Peyer's patch (tissue), 4 donors: ENCODE measurements at regions not wholly inside any gene's neighbourhood (a gene's known extent, or its start where the extent isn't known, plus 50 kb on each side); places are given as distances from the start of the nearest gene placed in this dataset.

Experiments
- DNase-seq, 3 donors: peaks; one replicate each; pipeline ENCODE4 v3.0.0-alpha.2; 2017 to 2019
- H3K27ac ChIP-seq, 4 donors: fragments of 200-600 bp; sonication (generic); one replicate each; pipeline ENCODE4 v1.5.1; 2016 to 2019
- H3K27me3 ChIP-seq, 2 donors: fragments of 200-600 bp; sonication (generic); one replicate each; pipeline ENCODE4 v1.5.1; 2019
- H3K36me3 ChIP-seq, 3 donors: fragments of 200-600 bp; sonication (generic); one replicate each; pipeline ENCODE4 v1.5.1; 2016 to 2019
- H3K4me1 ChIP-seq, 4 donors: fragments of 200-600 bp; sonication (generic); one replicate each; pipeline ENCODE4 v1.5.1; 2016 to 2019
- H3K4me3 ChIP-seq, 4 donors: fragments of 200-600 bp; sonication (generic); 1 replicate in 3 of 4; 2 replicates in 1 of 4; pipeline ENCODE4 v1.5.1; 2016 to 2019; ENCODE audit warnings: mild to moderate bottlenecking in 1 of 4
- H3K9me3 ChIP-seq, 4 donors: fragments of 200-600 bp; sonication (generic); one replicate each; pipeline ENCODE4 v1.5.1; 2016 to 2019; ENCODE audit warnings: mild to moderate bottlenecking in 1 of 4
- POLR2A ChIP-seq, 2 donors: fragments of 450-650 bp; IDR thresholded peaks; one replicate each; pipeline ENCODE4 v1.5.1; 2017; ENCODE audit warnings: antibody characterized with exemption in 2 of 2, mild to moderate bottlenecking in 2 of 2, moderate library complexity in 2 of 2
- TF ChIP-seq, protein P1 (sequence below), 6 experiments: fragments of 450-650 bp in 4 of 6; fragments of 200-600 bp in 2 of 6; sonication (generic) in 1 of 6; IDR thresholded peaks; one replicate each; pipeline ENCODE4 v1.5.1; 2017 to 2019; ENCODE audit warnings: antibody characterized with exemption in 6 of 6, mild to moderate bottlenecking in 3 of 6, moderate library complexity in 1 of 6

DNA sequence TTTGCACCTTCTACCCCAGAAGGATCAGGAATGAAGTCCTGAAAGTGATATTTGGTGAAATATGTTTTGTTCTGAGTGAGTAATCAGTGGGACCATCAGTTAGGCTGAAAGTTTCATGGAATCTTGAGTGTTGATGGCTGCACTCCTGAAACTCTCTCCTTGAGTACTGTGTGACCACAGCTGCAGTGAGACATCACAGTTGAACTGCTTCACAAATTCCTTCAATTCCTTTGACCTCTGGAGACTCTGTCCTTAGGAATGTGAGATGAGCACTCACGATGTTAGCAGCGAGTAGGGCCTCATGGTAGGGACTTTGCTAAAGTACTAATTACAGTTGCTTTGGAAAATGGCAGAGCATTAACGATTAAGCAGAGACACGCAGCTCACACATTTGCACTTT, 142.9 kb upstream of the SLC4A4 start:
- no peak for DNase-seq
- Histone ChIP-seq H3K36me3 (no peaks in the 10 kb centered on the region), H3K4me1 (peaks cover 0 to 9% (median 0%) of the 10 kb centered on the region in 4 donors), H3K4me3 (no peak overlapping the region), H3K27ac (no peak overlapping the region), H3K9me3 (no peaks in the 10 kb centered on the region), H3K27me3 (no peaks in the 10 kb centered on the region)
- TF ChIP-seq POLR2A (IDR thresholded peaks at IDR 0.05) = no peak

DNA sequence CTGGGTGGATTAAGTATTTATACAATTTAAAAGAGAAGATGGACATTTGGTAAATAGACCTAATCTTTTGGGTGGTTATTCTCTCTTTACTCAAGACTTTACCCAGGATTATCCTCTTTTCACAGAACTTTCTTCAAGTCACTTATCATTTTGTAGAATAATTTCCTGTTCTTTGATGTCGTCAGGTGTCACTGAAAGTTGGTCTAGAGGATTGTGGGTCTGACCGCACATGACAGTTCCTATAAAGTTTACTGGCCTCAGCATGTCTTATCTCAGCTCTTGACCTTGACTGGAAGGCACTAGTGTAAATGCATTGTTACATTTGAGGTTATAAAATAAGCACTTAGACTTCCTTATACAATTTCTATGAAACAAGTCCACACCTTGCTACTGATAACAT, 139.9 kb upstream of the SLC4A4 start:
- H3K4me1 ChIP-seq = peaks cover 0 to 9% (median 0%) of the 10 kb centered on the region in 4 donors
- TF ChIP-seq POLR2A (IDR thresholded peaks at IDR 0.05) = no peak
- TF ChIP-seq, protein P1, sequence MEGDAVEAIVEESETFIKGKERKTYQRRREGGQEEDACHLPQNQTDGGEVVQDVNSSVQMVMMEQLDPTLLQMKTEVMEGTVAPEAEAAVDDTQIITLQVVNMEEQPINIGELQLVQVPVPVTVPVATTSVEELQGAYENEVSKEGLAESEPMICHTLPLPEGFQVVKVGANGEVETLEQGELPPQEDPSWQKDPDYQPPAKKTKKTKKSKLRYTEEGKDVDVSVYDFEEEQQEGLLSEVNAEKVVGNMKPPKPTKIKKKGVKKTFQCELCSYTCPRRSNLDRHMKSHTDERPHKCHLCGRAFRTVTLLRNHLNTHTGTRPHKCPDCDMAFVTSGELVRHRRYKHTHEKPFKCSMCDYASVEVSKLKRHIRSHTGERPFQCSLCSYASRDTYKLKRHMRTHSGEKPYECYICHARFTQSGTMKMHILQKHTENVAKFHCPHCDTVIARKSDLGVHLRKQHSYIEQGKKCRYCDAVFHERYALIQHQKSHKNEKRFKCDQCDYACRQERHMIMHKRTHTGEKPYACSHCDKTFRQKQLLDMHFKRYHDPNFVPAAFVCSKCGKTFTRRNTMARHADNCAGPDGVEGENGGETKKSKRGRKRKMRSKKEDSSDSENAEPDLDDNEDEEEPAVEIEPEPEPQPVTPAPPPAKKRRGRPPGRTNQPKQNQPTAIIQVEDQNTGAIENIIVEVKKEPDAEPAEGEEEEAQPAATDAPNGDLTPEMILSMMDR (IDR thresholded peaks at IDR 0.05) = no peak
- peak in 1 of 3 donors; percentile 56 for DNase-seq
- peak overlapping the region in 2 of 4 donors; percentile 2 to 6 for H3K27ac ChIP-seq
- no peaks in the 10 kb centered on the region for H3K27me3 ChIP-seq
- H3K36me3 ChIP-seq = no peaks in the 10 kb centered on the region
- no peak overlapping the region for H3K4me3 ChIP-seq
- no peaks in the 10 kb centered on the region for H3K9me3 ChIP-seq

DNA sequence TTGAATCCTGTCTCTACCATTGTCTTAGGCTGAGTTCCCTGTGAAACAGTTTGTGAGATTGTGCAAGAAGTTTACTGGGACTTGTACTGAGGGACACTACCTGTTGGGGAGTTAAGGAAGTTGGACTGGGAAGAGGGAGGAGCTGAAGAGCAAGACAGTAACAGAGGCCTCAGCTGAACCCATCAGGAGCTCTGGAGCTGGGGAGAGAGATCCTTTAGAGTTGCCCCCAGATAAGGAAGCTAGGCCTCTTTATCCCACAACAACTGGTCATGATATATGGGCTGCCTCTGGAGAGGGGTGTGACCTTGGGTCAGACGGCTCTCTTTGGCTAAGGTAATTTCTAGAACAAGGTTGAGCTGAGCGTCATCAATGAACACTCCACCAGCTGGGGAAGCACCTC, 137.8 kb upstream of the SLC4A4 start:
- Histone ChIP-seq H3K4me3 (no peak overlapping the region), H3K4me1 (peaks cover 0 to 9% (median 0%) of the 10 kb centered on the region in 4 donors), H3K9me3 (no peaks in the 10 kb centered on the region), H3K27me3 (no peaks in the 10 kb centered on the region), H3K27ac (no peak overlapping the region), H3K36me3 (no peaks in the 10 kb centered on the region)
- DNase-seq = no peak
- TF ChIP-seq, protein P1 (IDR thresholded peaks at IDR 0.05) = no peak
- no peak for TF ChIP-seq POLR2A (IDR thresholded peaks at IDR 0.05)

- H3K27me3 ChIP-seq = no peaks in the 10 kb centered on the region
- no peak for DNase-seq
- no peak overlapping the region for H3K4me3 ChIP-seq
- H3K9me3 ChIP-seq = no peaks in the 10 kb centered on the region
- H3K36me3 ChIP-seq = no peaks in the 10 kb centered on the region
- H3K4me1 ChIP-seq = peaks cover 0 to 9% (median 0%) of the 10 kb centered on the region in 4 donors
- H3K27ac ChIP-seq = no peak overlapping the region
- no peak for TF ChIP-seq POLR2A (IDR thresholded peaks at IDR 0.05)
- TF ChIP-seq, protein P1 (IDR thresholded peaks at IDR 0.05) = no peak
These were observed 136.8 kb upstream of the SLC4A4 start for GRCh38 chr4:71201817-71202576.

GRCh38 chr4:71202705-71203104, 136.1 kb upstream of the SLC4A4 start:
- H3K36me3 ChIP-seq = no peaks in the 10 kb centered on the region
- H3K4me1 ChIP-seq = peaks cover 0 to 9% (median 0%) of the 10 kb centered on the region in 4 donors
- DNase-seq = no peak
- no peak for TF ChIP-seq POLR2A (IDR thresholded peaks at IDR 0.05)
- TF ChIP-seq, protein P1 (IDR thresholded peaks at IDR 0.05) = no peak
- H3K4me3 ChIP-seq = no peak overlapping the region
- H3K9me3 ChIP-seq = no peaks in the 10 kb centered on the region
- no peak overlapping the region for H3K27ac ChIP-seq
- no peaks in the 10 kb centered on the region for H3K27me3 ChIP-seq

DNA sequence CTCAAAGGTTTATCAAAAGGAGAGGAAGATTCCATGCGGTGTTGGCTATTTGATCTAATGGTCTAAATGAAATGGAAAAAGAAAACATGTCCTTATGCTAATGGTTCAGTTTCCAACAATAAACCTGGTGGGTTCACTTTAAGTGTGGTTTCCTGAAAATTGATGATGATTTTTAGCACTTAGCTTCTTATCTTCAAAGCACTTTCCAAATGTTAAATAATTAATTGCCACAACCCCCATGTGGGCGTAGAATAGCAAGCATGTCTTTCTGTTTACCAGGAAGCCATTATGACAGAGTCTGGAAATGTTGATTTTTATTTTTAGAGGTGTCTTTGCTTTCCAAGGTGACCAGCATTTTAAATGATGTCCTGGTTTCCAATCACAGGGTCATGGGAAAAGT, 134.8 kb upstream of the SLC4A4 start:
- H3K27me3 ChIP-seq = no peaks in the 10 kb centered on the region
- H3K27ac ChIP-seq = no peak overlapping the region
- TF ChIP-seq POLR2A (IDR thresholded peaks at IDR 0.05) = no peak
- TF ChIP-seq, protein P1 (IDR thresholded peaks at IDR 0.05) = no peak
- no peak for DNase-seq
- peaks cover 0 to 9% (median 0%) of the 10 kb centered on the region in 4 donors for H3K4me1 ChIP-seq
- H3K9me3 ChIP-seq = no peaks in the 10 kb centered on the region
- H3K36me3 ChIP-seq = no peaks in the 10 kb centered on the region
- no peak overlapping the region for H3K4me3 ChIP-seq
